ENCODE measurements at regions not wholly inside any gene's neighbourhood (a gene's known extent, or its start where the extent isn't known, plus 50 kb on each side); places are given as distances from the start of the nearest gene placed in this dataset.

GRCh38 chr5:117945258-117945657 is 1043.1 kb downstream of the DTWD2 start:
- TF ChIP-seq, protein P1, sequence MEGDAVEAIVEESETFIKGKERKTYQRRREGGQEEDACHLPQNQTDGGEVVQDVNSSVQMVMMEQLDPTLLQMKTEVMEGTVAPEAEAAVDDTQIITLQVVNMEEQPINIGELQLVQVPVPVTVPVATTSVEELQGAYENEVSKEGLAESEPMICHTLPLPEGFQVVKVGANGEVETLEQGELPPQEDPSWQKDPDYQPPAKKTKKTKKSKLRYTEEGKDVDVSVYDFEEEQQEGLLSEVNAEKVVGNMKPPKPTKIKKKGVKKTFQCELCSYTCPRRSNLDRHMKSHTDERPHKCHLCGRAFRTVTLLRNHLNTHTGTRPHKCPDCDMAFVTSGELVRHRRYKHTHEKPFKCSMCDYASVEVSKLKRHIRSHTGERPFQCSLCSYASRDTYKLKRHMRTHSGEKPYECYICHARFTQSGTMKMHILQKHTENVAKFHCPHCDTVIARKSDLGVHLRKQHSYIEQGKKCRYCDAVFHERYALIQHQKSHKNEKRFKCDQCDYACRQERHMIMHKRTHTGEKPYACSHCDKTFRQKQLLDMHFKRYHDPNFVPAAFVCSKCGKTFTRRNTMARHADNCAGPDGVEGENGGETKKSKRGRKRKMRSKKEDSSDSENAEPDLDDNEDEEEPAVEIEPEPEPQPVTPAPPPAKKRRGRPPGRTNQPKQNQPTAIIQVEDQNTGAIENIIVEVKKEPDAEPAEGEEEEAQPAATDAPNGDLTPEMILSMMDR (IDR thresholded peaks at IDR 0.05), result no peak
- TF ChIP-seq ETV6 (CRISPR knock-in tag; IDR thresholded peaks at IDR 0.05), result no peak
- TF ChIP-seq NR3C1 (CRISPR knock-in tag; conservative IDR thresholded peaks at IDR 0.05; ENCODE audit: low read depth), result no peak
- no peak for TF ChIP-seq HMGXB4 (CRISPR knock-in tag; IDR thresholded peaks at IDR 0.05)
- TF ChIP-seq TCF7 (CRISPR knock-in tag; IDR thresholded peaks at IDR 0.05; ENCODE audit: low read depth), result no peak
- TF ChIP-seq, protein P2, sequence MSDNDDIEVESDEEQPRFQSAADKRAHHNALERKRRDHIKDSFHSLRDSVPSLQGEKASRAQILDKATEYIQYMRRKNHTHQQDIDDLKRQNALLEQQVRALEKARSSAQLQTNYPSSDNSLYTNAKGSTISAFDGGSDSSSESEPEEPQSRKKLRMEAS (CRISPR knock-in tag; IDR thresholded peaks at IDR 0.05), result no peak
- TF ChIP-seq USF2 (CRISPR knock-in tag; IDR thresholded peaks at IDR 0.05), result no peak
- TF ChIP-seq, protein P3, sequence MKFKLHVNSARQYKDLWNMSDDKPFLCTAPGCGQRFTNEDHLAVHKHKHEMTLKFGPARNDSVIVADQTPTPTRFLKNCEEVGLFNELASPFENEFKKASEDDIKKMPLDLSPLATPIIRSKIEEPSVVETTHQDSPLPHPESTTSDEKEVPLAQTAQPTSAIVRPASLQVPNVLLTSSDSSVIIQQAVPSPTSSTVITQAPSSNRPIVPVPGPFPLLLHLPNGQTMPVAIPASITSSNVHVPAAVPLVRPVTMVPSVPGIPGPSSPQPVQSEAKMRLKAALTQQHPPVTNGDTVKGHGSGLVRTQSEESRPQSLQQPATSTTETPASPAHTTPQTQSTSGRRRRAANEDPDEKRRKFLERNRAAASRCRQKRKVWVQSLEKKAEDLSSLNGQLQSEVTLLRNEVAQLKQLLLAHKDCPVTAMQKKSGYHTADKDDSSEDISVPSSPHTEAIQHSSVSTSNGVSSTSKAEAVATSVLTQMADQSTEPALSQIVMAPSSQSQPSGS (CRISPR knock-in tag; IDR thresholded peaks at IDR 0.05; ENCODE audit: borderline replicate concordance, low read depth), result no peak
- no peak for TF ChIP-seq RELA (CRISPR knock-in tag; IDR thresholded peaks at IDR 0.05; ENCODE audit: borderline replicate concordance)
